ENCODE measurements at regions not wholly inside any gene's neighbourhood (a gene's known extent, or its start where the extent isn't known, plus 50 kb on each side); places are given as distances from the start of the nearest gene placed in this dataset.

GRCh38 chr6:139474145-139475108, 100.0 kb upstream of the CITED2 start:
- peak; percentile 43 for DNase-seq (ENCODE audit: low spot score)
- peaks cover 2% of the 10 kb centered on the region for H3K27me3 Mint-ChIP-seq (ENCODE audit: insufficient read depth, low read depth)
- peak overlapping the region; percentile 75 for H3K4me3 Mint-ChIP-seq
- Histone ChIP-seq H2AFZ (replicated peaks) (peak overlapping the region; percentile 56), H4K20me1 (ENCODE audit: low read depth) (no peaks in the 10 kb centered on the region), H3F3A (ENCODE audit: low read depth) (peaks cover 35% of the 10 kb centered on the region), H3K4me1 (peaks cover 49% of the 10 kb centered on the region), H3K27ac (peak overlapping the region; percentile 78), H3K9ac (no peak overlapping the region), H3K36me3 (no peaks in the 10 kb centered on the region), H3K27me3 (no peaks in the 10 kb centered on the region), H3K79me2 (ENCODE audit: low read depth) (no peaks in the 10 kb centered on the region), H3K4me3 (peak overlapping the region; percentile 27), H3K4me2 (peak overlapping the region; percentile 72), H3K9me3 (ENCODE audit: low read depth) (no peaks in the 10 kb centered on the region)
- peak overlapping the region; percentile 97 for H3K27ac Mint-ChIP-seq
- TF ChIP-seq CTCF (IDR thresholded peaks at IDR 0.05): no peak
- no peak for TF ChIP-seq EZH2phosphoT487 (IDR thresholded peaks at IDR 0.05)
- TF ChIP-seq EZH2 (IDR thresholded peaks at IDR 0.05): no peak
- H3K36me3 Mint-ChIP-seq: peaks cover 8% of the 10 kb centered on the region
- no peaks in the 10 kb centered on the region for H3K9me3 Mint-ChIP-seq
- peaks cover 55% of the 10 kb centered on the region for H3K4me1 Mint-ChIP-seq

- no peak overlapping the region for H3K4me3 ChIP-seq
- no peak overlapping the region for H2AFZ ChIP-seq (replicated peaks)
- peak overlapping the region; percentile 72 for H3K4me2 ChIP-seq
Observed at GRCh38 chr6:139473731-139474130, 99.3 kb upstream of the CITED2 start.

GRCh38 chr6:139473231-139473701, 98.8 kb upstream of the CITED2 start:
- no peak overlapping the region for H3K9ac ChIP-seq
- no peaks in the 10 kb centered on the region for H3K27me3 ChIP-seq
- H3K27ac ChIP-seq: peak overlapping the region; percentile 78
- no peaks in the 10 kb centered on the region for H3K9me3 Mint-ChIP-seq
- peak; percentile 57 for DNase-seq (ENCODE audit: low spot score)
- peak overlapping the region; percentile 99 for H3K27ac Mint-ChIP-seq
- H3K4me3 Mint-ChIP-seq: peak overlapping the region; percentile 37
- peaks cover 35% of the 10 kb centered on the region for H3F3A ChIP-seq (ENCODE audit: low read depth)
- peak overlapping the region; percentile 52 for H2AFZ ChIP-seq (replicated peaks)
- H3K79me2 ChIP-seq (ENCODE audit: low read depth): no peaks in the 10 kb centered on the region
- no peaks in the 10 kb centered on the region for H3K9me3 ChIP-seq (ENCODE audit: low read depth)
- H3K4me1 Mint-ChIP-seq: peaks cover 62% of the 10 kb centered on the region
- H3K4me1 ChIP-seq: peaks cover 50% of the 10 kb centered on the region
- TF ChIP-seq CTCF (IDR thresholded peaks at IDR 0.05) (no peak), EZH2 (IDR thresholded peaks at IDR 0.05) (no peak), EZH2phosphoT487 (IDR thresholded peaks at IDR 0.05) (no peak)
- no peak overlapping the region for H3K4me3 ChIP-seq
- H3K4me2 ChIP-seq: peak overlapping the region; percentile 72
- no peaks in the 10 kb centered on the region for H3K36me3 ChIP-seq
- H3K36me3 Mint-ChIP-seq: peaks cover 8% of the 10 kb centered on the region
- no peaks in the 10 kb centered on the region for H3K27me3 Mint-ChIP-seq (ENCODE audit: insufficient read depth, low read depth)
- H4K20me1 ChIP-seq (ENCODE audit: low read depth): no peaks in the 10 kb centered on the region

More at GRCh38 chr6:139473731-139474130, 99.3 kb upstream of the CITED2 start:
- DNase-seq (ENCODE audit: low spot score): no peak
- Histone ChIP-seq H3F3A (ENCODE audit: low read depth) (peaks cover 35% of the 10 kb centered on the region), H4K20me1 (ENCODE audit: low read depth) (no peaks in the 10 kb centered on the region), H3K27me3 (no peaks in the 10 kb centered on the region), H3K9me3 (ENCODE audit: low read depth) (no peaks in the 10 kb centered on the region), H3K36me3 (no peaks in the 10 kb centered on the region), H3K9ac (no peak overlapping the region), H3K79me2 (ENCODE audit: low read depth) (no peaks in the 10 kb centered on the region), H3K27ac (peak overlapping the region; percentile 78), H3K4me1 (peaks cover 45% of the 10 kb centered on the region)
- Mint-ChIP-seq H3K4me3 (peak overlapping the region; percentile 37), H3K36me3 (peaks cover 8% of the 10 kb centered on the region), H3K4me1 (peaks cover 58% of the 10 kb centered on the region), H3K27me3 (ENCODE audit: insufficient read depth, low read depth) (peaks cover 2% of the 10 kb centered on the region), H3K27ac (peak overlapping the region; percentile 99), H3K9me3 (no peaks in the 10 kb centered on the region)
- no peak for TF ChIP-seq CTCF (IDR thresholded peaks at IDR 0.05)
- TF ChIP-seq EZH2phosphoT487 (IDR thresholded peaks at IDR 0.05): no peak
- no peak for TF ChIP-seq EZH2 (IDR thresholded peaks at IDR 0.05)
